ENCODE measurements at regions not wholly inside any gene's neighbourhood (a gene's known extent, or its start where the extent isn't known, plus 50 kb on each side); places are given as distances from the start of the nearest gene placed in this dataset.

DNA sequence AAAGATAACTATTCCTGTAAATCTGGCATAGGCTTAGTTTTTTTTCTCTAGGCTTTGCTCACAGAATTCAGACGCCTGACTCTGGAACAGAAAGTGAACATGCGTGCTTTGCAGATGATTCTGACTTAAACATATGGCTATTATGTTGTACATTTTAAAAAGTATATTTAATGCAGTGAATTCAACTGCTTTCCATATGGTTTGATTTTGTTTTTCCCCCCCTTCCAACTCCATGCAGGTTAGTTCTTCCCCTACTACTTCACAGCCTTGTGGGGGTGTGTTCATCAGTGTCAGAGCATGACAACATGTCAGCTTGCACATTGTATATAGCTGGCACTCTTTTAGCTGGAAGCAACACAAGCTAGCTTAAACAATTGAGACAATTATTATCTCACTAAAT lies 226.8 kb downstream of the TMEM167A start:
- peak; percentile 79 for DNase-seq (ENCODE audit: low spot score)

DNA sequence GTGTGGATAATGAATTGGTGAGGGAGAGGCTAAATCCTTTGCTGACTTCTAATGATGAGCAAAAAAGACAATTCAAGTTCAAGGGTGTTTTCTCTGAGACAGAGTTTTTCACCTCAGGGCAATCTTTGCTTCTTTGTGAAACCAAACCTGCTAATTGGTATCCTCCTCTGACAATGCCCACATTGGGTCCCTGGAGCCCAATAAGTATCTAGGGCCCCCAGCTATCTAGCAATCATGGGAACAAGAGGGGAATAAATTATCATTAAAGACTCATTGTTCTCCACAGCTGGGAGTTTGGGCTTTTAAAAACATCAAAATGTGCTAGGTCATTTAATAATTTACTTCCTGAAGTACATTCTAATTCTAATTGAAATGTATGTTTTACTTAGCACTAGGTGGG lies 227.3 kb downstream of the TMEM167A start:
- no peak for DNase-seq (ENCODE audit: low spot score)

GRCh38 chr5:82847562-82847961 lies 229.6 kb downstream of the TMEM167A start:
- no peak for DNase-seq (ENCODE audit: low spot score)

DNA sequence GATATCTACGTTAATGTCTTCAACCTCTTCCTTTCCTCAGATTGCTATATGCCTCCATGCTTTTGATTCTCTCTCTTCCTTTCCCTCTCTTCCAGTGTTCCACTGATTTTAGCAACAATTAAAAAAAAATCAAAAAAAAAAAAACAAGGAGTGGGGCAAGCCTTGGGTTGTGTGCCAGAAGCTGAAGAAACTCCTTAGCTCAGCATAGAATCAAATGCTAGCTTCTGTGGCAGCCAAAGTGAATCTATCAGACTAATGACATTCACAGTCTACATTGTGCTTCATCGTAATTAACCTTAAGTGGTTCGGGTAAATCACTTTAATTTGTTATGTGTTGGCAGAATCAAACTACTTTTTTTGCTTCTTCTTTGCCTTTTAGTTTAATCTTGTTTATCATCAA lies 237.3 kb downstream of the TMEM167A start:
- no peak for DNase-seq (ENCODE audit: low spot score)

GRCh38 chr5:82835488-82835887 lies 241.7 kb downstream of the TMEM167A start:
- no peak for DNase-seq (ENCODE audit: low spot score)

DNA sequence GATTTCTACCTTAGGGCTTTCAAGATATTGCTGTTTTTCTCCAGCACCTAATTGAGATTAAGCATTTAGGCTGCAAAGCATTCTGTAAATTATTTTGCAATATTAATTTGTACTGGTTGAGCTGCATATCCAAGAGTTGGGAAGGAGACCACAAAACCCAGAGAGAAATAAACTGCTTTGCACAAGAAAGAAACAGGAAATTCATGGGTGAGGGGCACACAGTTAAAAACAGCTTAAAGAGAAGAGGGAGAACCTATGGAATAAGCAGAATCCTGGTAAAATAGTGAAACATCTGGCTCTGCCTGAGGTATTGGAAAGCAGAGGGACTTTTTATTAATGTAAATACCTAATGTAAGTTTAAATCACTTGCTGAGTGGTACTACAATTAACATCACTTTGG lies 243.0 kb downstream of the TMEM167A start:
- no peak for DNase-seq (ENCODE audit: low spot score)

DNA sequence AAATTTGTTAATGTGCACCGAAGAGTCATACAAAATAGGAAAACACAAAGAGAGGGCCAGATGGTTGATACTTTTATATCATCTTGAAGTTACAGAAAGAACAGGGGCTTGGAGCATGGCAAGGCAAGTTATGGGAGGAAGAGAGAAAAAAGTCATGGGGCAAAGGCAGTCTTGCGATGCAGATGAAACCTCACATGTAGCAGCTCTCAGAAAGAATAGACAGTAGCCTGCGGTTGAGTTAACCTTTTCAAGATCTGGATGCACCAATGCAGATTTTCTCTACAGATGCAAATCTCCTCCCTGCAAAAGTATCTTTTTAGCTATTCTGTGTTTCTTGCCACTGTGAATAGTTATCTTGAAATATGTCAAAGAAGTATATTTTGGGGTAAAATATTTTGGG lies 243.9 kb downstream of the TMEM167A start:
- no peak for DNase-seq (ENCODE audit: low spot score)

DNA sequence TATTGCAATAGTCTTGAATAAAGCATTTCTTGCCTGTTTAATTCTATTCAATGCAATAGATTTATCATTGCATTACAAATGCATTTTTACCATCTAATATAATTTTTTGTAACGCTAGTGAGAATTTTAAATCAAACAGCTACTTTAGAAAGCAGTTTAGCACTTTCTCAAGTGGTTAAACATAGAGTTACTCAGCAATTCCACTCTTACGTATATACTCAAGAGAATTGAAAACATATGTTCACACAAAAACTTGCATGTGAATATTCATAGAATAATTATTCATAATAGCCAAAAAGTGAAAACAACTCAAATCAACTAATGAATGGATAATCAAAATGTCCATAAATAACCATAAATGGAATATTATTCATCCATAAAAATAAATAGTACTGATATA lies 244.7 kb downstream of the TMEM167A start:
- no peak for DNase-seq (ENCODE audit: low spot score)

GRCh38 chr5:82828211-82828610 lies 249.0 kb downstream of the TMEM167A start:
- DNase-seq (ENCODE audit: low spot score): no peak

DNA sequence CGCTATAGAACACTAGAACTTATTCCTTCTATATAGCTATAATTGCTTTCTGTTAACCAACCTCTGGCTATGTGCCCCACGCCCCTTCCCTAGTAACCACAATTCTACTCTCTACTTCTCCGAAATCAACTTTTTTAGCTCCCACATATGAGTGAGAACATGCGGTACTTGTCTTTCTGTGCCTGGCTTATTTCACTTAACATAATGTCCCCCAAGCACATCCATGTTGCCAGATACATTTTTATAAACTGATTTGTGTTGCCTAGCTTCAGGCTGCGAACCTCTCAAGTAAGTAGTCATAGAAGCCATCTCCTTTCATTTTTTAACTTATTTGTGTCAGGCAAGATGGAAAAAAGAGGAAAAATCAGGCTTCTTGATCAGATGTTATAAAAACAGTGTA lies 249.5 kb downstream of the TMEM167A start:
- no peak for DNase-seq (ENCODE audit: low spot score)

DNA sequence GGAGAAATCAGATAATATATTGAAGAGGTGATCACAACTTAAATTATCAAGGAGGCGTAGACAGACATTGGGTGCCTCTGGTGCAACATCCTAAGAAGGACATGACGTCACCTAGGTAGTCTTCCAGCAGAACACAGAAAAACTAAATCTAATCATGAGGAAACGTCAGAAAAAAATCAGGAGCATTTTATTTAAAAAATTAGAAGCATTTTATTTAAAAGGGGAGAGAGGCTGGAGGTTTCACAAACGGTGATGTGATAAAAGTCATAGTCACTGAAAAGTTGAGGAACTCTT lies 254.6 kb downstream of the TMEM167A start:
- DNase-seq (ENCODE audit: low spot score): no peak

DNA sequence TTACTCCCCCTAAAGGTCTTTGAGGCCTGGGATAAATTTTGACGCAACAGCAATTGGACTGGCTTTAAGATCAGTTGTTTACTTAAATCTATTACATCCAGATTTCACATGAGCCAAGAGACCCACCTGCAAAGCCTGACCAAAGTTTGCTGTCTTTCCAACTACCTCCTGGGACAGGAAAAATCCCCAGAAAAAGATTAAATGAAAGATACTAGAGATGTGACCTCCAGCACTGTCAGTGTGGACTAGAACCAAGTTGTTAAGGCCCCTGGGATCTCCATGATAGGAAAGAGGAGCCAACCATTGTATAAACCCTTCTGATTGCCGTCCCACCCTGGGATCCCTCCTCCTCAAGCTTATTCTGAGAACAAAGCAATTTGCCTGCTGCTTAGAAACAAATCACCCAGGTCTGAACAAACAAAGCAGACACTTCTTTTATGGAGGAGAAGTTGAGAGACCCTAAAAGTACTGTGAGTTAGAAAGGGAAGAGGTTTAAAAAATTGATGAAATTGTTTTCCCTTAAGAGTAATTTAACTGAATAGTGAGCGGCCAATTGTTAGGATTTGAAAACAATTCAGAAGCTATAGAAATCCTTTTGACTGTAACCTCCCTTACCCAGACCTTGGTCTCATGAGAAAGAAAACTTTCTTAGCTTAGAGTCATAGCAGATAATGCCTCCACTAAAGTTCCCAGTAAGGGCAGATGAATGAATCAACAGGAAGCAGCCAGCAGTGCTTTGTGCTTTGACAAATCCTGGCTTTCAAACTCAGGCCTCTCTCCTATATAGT lies 255.2 kb downstream of the TMEM167A start:
- DNase-seq (ENCODE audit: low spot score): no peak

DNA sequence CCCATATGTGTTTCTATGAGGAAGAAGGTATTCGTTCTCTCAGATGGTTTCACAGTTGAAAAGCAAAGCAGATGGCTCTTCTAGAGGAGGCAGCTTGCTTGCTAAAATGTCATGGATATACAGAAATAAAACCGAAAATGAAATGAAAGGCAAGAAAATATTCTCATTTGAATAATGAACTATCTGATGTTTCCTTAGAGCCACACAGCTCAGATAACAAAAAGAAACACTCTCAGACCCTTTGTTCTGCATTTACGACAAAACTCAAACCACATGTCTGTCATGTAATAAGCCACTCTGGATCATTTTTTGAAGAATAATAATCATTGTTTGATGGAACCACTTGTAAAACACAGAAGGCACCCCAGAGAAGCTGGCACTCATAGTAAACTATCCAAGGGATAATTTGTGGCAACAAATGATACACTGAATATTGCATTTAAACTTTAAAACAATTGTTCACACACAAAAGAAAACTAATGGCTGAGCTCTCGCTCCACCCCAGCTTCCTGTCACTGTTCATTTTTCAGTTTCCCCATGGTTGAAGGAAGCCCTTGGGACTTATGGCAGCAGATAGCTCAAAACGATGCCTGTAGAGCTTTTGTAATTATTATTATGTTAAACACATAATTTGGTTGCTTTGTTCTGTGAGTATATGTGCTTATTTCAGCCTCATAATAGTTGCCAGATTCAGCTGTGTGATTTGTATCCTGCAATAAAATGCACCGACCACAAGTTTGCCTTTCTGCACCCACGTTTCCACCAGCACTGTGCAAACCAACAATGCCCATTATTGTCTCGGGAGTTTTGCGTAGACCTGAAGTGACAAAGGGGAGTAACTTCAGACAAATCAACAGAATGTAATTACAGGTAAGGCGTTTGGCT lies 256.0 kb downstream of the TMEM167A start:
- DNase-seq (ENCODE audit: low spot score): no peak

DNA sequence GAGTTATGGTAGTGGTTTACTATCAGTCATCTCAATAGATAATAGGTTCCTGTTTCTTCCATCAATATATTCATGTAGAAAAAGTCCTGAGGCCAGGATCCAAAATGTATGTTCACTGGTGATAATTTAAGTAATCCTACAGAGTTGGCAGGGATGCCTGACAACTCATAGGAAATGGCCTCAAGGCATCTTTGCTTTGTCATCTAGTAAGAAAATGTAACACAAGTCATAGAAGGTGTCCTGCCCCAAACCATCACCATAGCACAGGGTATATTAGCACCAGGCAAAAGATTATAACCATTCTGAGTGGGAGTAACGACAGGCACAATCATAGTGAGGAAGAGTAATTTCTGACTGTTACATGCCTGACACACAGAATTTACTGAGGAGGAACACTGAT lies 257.0 kb downstream of the TMEM167A start:
- no peak for DNase-seq (ENCODE audit: low spot score)

DNA sequence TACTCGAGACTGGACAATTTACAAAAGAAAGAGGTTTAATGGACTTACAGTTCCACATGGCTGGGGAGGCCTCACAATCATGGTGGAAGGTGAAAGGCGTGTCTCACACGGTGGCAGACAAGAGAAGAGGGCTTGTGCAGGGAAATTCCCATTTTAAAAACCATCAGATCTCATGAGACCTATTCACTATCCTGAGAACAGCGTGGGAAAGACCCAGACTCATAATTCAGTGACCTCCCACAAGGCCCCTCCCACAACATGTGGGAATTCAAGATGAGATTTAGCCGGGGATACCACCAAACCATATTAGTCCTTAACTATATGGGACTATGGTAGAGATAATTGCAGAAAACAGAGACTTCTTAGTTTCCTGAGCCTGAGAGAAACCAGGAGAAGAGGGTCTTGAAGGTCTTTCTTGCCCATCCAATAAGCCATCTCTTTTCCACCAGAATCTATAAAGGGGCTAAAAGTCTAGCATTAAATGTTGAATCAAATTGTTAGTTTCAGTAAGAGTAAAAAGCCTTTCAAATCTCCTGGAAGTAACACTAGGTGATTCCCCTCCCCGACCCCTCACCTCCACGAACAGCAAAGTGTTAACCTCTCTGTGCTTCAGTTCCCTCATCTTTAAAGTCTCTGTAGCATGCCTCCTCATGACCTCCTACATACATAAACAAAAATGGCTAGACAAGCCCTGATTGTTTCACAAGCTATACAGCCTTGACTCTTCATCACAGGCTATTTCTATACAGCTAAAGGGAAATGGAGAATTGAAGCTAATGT lies 259.1 kb downstream of the TMEM167A start:
- no peak for DNase-seq (ENCODE audit: low spot score)

GRCh38 chr5:82816926-82817325 lies 260.3 kb downstream of the TMEM167A start:
- no peak for DNase-seq (ENCODE audit: low spot score)

GRCh38 chr5:82815871-82816270 lies 261.3 kb downstream of the TMEM167A start:
- no peak for DNase-seq (ENCODE audit: low spot score)

- DNase-seq (ENCODE audit: low spot score): no peak
These were observed 263.3 kb downstream of the TMEM167A start for GRCh38 chr5:82813861-82814260.

DNA sequence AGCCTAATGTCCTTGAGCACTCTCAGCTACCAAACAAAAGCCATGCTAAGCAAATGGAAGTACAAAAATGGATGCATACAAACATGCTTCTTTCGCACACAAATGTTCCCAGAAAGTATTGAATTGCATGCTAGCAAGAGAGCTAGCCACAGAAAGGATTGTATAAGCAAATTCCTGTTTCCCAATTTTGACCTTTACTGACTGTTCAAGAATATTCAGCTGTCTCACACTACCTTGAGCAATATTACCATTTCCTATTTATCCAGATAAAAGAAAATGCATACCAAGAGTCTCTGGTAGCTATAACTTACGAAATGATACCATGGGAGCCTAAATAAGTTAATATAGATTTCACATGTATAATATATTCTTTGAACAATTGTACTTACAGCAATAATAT lies 264.6 kb downstream of the TMEM167A start:
- no peak for DNase-seq (ENCODE audit: low spot score)

DNA sequence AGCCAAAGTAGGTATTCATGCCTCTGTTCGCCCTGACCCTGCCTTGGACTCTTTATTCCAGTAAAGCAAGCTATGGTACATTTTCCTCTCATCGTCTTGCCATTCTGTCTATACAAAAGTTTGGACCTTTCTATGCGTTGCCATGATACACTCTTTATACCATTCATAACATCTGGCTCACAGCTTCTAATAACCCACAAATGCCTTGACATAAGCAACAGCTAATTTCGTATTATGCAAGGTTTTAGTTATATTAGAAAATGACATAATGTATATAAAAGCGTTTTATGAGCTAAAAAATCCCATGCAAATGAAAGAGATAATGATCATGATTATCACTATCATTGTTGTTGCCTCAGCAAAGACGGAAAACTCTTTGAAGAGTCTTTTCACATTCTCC lies 265.7 kb downstream of the TMEM167A start:
- no peak for DNase-seq (ENCODE audit: low spot score)

DNA sequence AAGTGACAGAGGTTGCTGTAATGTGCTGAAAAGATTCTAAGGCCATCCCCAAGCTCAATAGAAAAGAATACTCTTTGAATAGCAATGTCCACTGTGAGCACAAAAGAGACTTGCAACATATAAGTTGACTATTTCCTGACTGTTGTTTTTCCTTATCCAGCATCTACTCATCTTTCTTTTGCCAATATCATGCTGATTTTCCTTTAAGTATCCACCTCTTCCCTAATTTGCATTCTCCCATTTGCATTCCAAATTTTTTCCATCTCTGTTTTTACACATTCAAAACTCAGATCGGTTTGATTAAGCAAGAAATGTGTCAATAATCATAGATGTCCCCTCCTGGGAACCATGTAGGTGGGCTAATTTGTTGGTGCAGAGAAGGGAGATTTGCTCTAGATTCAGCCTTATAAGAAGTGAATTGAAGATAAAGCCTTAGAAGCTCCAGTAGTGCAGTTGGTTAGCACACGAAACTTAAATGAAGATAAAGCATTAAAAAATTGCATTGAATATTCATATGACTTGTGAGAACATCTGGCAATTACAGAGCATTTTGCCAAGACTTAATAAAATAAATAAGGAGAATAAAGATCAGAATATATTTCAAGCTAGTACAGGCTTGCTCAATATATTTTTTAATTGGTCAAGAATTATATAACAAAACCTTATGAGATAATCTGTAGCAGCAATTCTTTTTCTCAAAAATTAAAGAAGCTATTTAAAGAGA lies 267.6 kb downstream of the TMEM167A start:
- DNase-seq (ENCODE audit: low spot score): no peak

- no peak for DNase-seq (ENCODE audit: low spot score)
These were observed 268.2 kb downstream of the TMEM167A start for GRCh38 chr5:82808960-82809359.

Data from umbilical cord (tissue), 1 donor.